ENCODE measurements at regions not wholly inside any gene's neighbourhood (a gene's known extent, or its start where the extent isn't known, plus 50 kb on each side); places are given as distances from the start of the nearest gene placed in this dataset.

- TF ChIP-seq NR1H2 (CRISPR knock-in tag; IDR thresholded peaks at IDR 0.05; ENCODE audit: borderline replicate concordance, low read depth) (no peak), JUND (CRISPR knock-in tag; IDR thresholded peaks at IDR 0.05) (no peak), ZNF83 (CRISPR knock-in tag; IDR thresholded peaks at IDR 0.05; ENCODE audit: borderline replicate concordance) (no peak), SMARCC2 (IDR thresholded peaks at IDR 0.05) (no peak), MTA3 (CRISPR knock-in tag; IDR thresholded peaks at IDR 0.05) (no peak), TAF15 (IDR thresholded peaks at IDR 0.05; ENCODE audit: low read depth, low read length, poor library complexity, severe bottlenecking) (no peak), FOXC1 (CRISPR knock-in tag; IDR thresholded peaks at IDR 0.05; ENCODE audit: borderline replicate concordance) (no peak), SMAD1 (CRISPR knock-in tag; IDR thresholded peaks at IDR 0.05; ENCODE audit: borderline replicate concordance, low read depth) (no peak), MAFG (CRISPR knock-in tag; IDR thresholded peaks at IDR 0.05) (no peak)
These were observed 1022.5 kb downstream of the TBC1D22A start (continued) for GRCh38 chr22:47784991-47785390.

- intact Hi-C loops (cut with micrococcal nuclease; ENCODE audit: unreplicated experiment), result no loop called here
- WGBS (ENCODE audit: low lambda C conversion rate), result 0% methylated on average over 2 of the region's 4 CpGs
- no TSS peak for BruUV-seq (replicated peaks)
- CTCF ChIA-PET (ENCODE audit: low intra/inter-chr PET ratio, low total read pairs), result no interaction called here
- H3K36me3 ChIP-seq (replicated peaks in 1 of 2; ENCODE audit: control insufficient read depth in 1 of 2, insufficient read depth in 2 of 2, low read length in 2 of 2), result no peaks in the 10 kb centered on the region
- POLR2A ChIA-PET, result no interaction called here
- in situ Hi-C loops (cut with HindIII; ENCODE audit: extremely low pct_ligation_motif_present, low pct_unique_long_range_greater_than_20kb), result no loop called here
- peaks cover 1 to 18% of the 10 kb centered on the region in 2 experiments; a peak in 1 of 5 replicates for H3K27me3 ChIP-seq (ENCODE audit: control insufficient read depth in 1 of 2, insufficient read depth in 2 of 2, low read length in 2 of 2)
- no peak overlapping the region for H3K4me3 ChIP-seq (replicated peaks in 1 of 3; ENCODE audit: insufficient read depth in 1 of 3, low read depth in 2 of 3, low read length in 3 of 3)
- no peak for FAIRE-seq
- no peak overlapping the region for H3K27ac ChIP-seq (ENCODE audit: extremely low read length, insufficient read depth, low read length)
- DNase-seq (ENCODE audit: low spot score), result no peak
- H2AFZ ChIP-seq (ENCODE audit: low read length), result no peak overlapping the region
- no peak overlapping the region for H3K4me2 ChIP-seq (ENCODE audit: low read depth, low read length)
- ATAC-seq, result no peak
- H3K9me3 ChIP-seq (ENCODE audit: low read length), result no peaks in the 10 kb centered on the region
- H3K9ac ChIP-seq (ENCODE audit: insufficient read depth, low read depth, low read length), result no peak overlapping the region
- no peaks in the 10 kb centered on the region for H3K79me2 ChIP-seq (ENCODE audit: insufficient read depth, low read length)
- no peaks in the 10 kb centered on the region for H3K4me1 ChIP-seq (ENCODE audit: insufficient read depth, low read length)
- no peaks in the 10 kb centered on the region for H4K20me1 ChIP-seq (ENCODE audit: insufficient read depth, low read length)
- TF ChIP-seq REST (IDR thresholded peaks at IDR 0.05; ENCODE audit: borderline replicate concordance in 1 of 2, low read depth in 1 of 2, low read length in 2 of 2) (no peak), ZNF746 (CRISPR knock-in tag; IDR thresholded peaks at IDR 0.05) (no peak), ZNF570 (CRISPR knock-in tag; IDR thresholded peaks at IDR 0.05; ENCODE audit: borderline replicate concordance) (no peak), MED8 (CRISPR knock-in tag; IDR thresholded peaks at IDR 0.05; ENCODE audit: insufficient replicate concordance) (no peak), MXI1 (IDR thresholded peaks at IDR 0.05; ENCODE audit: borderline replicate concordance, low read depth, low read length) (no peak), ZBTB33 (CRISPR knock-in tag; IDR thresholded peaks at IDR 0.05) (no peak), ZNF704 (CRISPR knock-in tag; IDR thresholded peaks at IDR 0.05; ENCODE audit: borderline replicate concordance) (no peak), TCF7L2 (IDR thresholded peaks at IDR 0.05; ENCODE audit: low read depth, low read length) (no peak), SSRP1 (CRISPR knock-in tag; IDR thresholded peaks at IDR 0.05) (no peak)
These were observed 1022.0 kb downstream of the TBC1D22A start for GRCh38 chr22:47784367-47784983.

Data from HepG2 (cell line).